Liver (tissue), 3 donors: ENCODE measurements at regions not wholly inside any gene's neighbourhood (a gene's known extent, or its start where the extent isn't known, plus 50 kb on each side); places are given as distances from the start of the nearest gene placed in this dataset.

ENCODE experiments used
- EGR1 ChIP-seq, 2 donors: IDR thresholded peaks; 2 replicates each; pipeline ENCODE4 v1.6.1; 2016 to 2018; ENCODE audit warnings: antibody characterized with exemption in 2 of 2, low read depth in 2 of 2
- GABPA ChIP-seq, 2 donors: IDR thresholded peaks in 1 of 2; conservative IDR thresholded peaks in 1 of 2; 2 replicates each; pipeline ENCODE4 v1.6.1; 2016; ENCODE audit warnings: antibody characterized with exemption in 2 of 2, mild to moderate bottlenecking in 1 of 2, moderate library complexity in 1 of 2
- YY1 ChIP-seq: IDR thresholded peaks from 2 replicates; pipeline ENCODE4 v1.6.1; 2016; ENCODE audit warnings: antibody characterized with exemption, mild to moderate bottlenecking
- TF ChIP-seq, protein P1 (sequence below): IDR thresholded peaks from 2 replicates; pipeline ENCODE4 v1.6.1; 2016; ENCODE audit warnings: antibody characterized with exemption
- TF ChIP-seq, protein P2 (sequence below): fragments of 150-350 bp; IDR thresholded peaks from 2 replicates; pipeline ENCODE4 v1.5.1; 2017; ENCODE audit warnings: improper control_type of control experiment, low read depth, low read length; ENCODE audit not compliant: missing input control
- TF ChIP-seq, protein P3 (sequence below): IDR thresholded peaks from 2 replicates; pipeline ENCODE4 v1.6.1; 2016; ENCODE audit warnings: antibody characterized with exemption, mild to moderate bottlenecking
- TF ChIP-seq, protein P4 (sequence below): IDR thresholded peaks from 2 replicates; pipeline ENCODE4 v1.6.1; 2016; ENCODE audit warnings: antibody characterized with exemption
- donor health status: healthy.
- donor health status: healthy.

DNA sequence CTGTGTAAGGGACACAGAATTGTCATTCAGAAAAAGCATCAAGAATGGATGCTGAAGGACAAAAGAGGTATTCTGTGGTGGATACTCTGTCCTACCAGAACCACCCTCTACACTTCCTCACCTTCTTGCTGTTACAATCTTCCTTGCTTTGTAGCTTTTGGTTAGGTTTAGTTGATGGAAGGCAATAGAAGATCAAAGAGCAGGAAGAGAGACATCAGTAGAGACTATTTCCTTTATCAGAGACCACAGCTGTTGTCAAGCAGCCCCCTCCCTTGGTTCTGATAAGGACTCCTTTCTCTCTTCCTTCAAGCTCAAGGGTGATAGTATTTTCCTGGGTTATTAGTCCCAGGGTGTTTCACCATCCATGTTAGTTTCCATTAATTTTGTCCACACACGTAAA, 84.7 kb upstream of the ALCAM start:
- TF ChIP-seq, protein P1, sequence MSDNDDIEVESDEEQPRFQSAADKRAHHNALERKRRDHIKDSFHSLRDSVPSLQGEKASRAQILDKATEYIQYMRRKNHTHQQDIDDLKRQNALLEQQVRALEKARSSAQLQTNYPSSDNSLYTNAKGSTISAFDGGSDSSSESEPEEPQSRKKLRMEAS = no peak
- TF ChIP-seq, protein P2, sequence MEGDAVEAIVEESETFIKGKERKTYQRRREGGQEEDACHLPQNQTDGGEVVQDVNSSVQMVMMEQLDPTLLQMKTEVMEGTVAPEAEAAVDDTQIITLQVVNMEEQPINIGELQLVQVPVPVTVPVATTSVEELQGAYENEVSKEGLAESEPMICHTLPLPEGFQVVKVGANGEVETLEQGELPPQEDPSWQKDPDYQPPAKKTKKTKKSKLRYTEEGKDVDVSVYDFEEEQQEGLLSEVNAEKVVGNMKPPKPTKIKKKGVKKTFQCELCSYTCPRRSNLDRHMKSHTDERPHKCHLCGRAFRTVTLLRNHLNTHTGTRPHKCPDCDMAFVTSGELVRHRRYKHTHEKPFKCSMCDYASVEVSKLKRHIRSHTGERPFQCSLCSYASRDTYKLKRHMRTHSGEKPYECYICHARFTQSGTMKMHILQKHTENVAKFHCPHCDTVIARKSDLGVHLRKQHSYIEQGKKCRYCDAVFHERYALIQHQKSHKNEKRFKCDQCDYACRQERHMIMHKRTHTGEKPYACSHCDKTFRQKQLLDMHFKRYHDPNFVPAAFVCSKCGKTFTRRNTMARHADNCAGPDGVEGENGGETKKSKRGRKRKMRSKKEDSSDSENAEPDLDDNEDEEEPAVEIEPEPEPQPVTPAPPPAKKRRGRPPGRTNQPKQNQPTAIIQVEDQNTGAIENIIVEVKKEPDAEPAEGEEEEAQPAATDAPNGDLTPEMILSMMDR = no peak
- TF ChIP-seq, protein P3, sequence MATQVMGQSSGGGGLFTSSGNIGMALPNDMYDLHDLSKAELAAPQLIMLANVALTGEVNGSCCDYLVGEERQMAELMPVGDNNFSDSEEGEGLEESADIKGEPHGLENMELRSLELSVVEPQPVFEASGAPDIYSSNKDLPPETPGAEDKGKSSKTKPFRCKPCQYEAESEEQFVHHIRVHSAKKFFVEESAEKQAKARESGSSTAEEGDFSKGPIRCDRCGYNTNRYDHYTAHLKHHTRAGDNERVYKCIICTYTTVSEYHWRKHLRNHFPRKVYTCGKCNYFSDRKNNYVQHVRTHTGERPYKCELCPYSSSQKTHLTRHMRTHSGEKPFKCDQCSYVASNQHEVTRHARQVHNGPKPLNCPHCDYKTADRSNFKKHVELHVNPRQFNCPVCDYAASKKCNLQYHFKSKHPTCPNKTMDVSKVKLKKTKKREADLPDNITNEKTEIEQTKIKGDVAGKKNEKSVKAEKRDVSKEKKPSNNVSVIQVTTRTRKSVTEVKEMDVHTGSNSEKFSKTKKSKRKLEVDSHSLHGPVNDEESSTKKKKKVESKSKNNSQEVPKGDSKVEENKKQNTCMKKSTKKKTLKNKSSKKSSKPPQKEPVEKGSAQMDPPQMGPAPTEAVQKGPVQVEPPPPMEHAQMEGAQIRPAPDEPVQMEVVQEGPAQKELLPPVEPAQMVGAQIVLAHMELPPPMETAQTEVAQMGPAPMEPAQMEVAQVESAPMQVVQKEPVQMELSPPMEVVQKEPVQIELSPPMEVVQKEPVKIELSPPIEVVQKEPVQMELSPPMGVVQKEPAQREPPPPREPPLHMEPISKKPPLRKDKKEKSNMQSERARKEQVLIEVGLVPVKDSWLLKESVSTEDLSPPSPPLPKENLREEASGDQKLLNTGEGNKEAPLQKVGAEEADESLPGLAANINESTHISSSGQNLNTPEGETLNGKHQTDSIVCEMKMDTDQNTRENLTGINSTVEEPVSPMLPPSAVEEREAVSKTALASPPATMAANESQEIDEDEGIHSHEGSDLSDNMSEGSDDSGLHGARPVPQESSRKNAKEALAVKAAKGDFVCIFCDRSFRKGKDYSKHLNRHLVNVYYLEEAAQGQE = no peak
- TF ChIP-seq GABPA (IDR thresholded peaks at IDR 0.05 in 1 of 2, conservative IDR thresholded peaks at IDR 0.05 in 1 of 2) = no peak
- TF ChIP-seq YY1 = no peak
- no peak for TF ChIP-seq EGR1 (IDR thresholded peaks at IDR 0.05; ENCODE audit: low read depth in 2 of 2)
- TF ChIP-seq, protein P4, sequence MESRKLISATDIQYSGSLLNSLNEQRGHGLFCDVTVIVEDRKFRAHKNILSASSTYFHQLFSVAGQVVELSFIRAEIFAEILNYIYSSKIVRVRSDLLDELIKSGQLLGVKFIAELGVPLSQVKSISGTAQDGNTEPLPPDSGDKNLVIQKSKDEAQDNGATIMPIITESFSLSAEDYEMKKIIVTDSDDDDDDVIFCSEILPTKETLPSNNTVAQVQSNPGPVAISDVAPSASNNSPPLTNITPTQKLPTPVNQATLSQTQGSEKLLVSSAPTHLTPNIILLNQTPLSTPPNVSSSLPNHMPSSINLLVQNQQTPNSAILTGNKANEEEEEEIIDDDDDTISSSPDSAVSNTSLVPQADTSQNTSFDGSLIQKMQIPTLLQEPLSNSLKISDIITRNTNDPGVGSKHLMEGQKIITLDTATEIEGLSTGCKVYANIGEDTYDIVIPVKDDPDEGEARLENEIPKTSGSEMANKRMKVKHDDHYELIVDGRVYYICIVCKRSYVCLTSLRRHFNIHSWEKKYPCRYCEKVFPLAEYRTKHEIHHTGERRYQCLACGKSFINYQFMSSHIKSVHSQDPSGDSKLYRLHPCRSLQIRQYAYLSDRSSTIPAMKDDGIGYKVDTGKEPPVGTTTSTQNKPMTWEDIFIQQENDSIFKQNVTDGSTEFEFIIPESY = no peak
